T-helper 17 cell (primary cell): ENCODE measurements at regions not wholly inside any gene's neighbourhood (a gene's known extent, or its start where the extent isn't known, plus 50 kb on each side); places are given as distances from the start of the nearest gene placed in this dataset.

Experiments used
- ATAC-seq: fragments of 150-1000 bp; cut with Tn5 transposase; 2 replicates; pipeline ENCODE4 v1.10.0; 2021; ENCODE audit warnings: mild to moderate bottlenecking, moderate library complexity
- DNase-seq, 3 donors: peaks; one replicate each; pipeline versions ENCODE4 v3.0.0 to v3.0.0-alpha.2; 2020 to 2021
- H3K9me3 ChIP-seq: one replicate; pipeline ENCODE4 v1.7.0; 2013; ENCODE audit warnings: low read length, mild to moderate bottlenecking; ENCODE audit not compliant: control insufficient read depth, poor library complexity, severe bottlenecking
- H3K27ac Mint-ChIP-seq: one replicate; pipeline ENCODE4 v1.8.0; 2022; ENCODE audit warnings: mild to moderate bottlenecking, moderate library complexity, mixed read lengths
- H3K27me3 Mint-ChIP-seq: one replicate; pipeline ENCODE4 v1.8.0; 2022; ENCODE audit warnings: mixed read lengths
- H3K36me3 Mint-ChIP-seq: one replicate; pipeline ENCODE4 v1.8.0; 2022; ENCODE audit warnings: low read depth, mixed read lengths
- H3K4me1 Mint-ChIP-seq: one replicate; pipeline ENCODE4 v1.8.0; 2022; ENCODE audit warnings: mild to moderate bottlenecking, mixed read lengths
- H3K4me3 Mint-ChIP-seq: one replicate; pipeline ENCODE4 v1.8.0; 2022; ENCODE audit warnings: mild to moderate bottlenecking, moderate library complexity, mixed read lengths

DNA sequence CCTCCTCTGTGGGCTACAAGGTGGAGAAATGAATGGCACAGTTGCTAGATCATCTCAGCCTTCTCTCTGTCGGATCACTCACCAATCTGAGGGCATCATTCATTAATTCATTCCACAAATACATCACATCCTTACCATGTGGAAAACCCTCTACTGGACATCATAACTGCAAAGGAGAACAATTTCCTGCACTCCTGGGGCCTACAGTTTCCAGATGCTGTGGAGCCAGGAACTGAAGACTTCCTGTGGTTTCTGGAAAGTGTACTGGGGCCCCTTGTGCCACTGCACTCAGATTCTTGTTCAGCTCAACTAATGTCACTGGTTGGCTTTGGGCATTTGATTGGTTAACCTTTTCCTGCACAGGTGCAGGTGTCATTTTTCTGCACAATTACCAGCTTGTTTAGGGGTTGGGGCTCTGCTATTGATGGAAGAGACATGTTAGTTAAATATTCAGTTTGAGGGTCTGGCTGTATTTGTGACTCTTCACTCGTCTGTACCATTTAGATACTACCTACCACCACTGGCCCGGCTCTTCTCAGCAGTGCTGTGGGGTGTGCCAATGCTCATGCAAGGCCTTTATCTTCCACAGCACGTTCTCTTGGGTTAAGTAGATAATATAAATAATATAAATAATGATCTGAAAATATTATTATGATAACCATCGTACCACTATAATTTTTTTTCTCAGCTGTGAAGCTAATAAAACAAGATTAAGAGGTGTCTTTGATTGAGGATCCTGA is 427.3 kb downstream of the TSN start:
- H3K36me3 Mint-ChIP-seq = no peaks in the 10 kb centered on the region
- H3K27me3 Mint-ChIP-seq = peaks cover 12% of the 10 kb centered on the region
- no peak overlapping the region for H3K27ac Mint-ChIP-seq
- no peak for ATAC-seq
- no peak overlapping the region for H3K4me3 Mint-ChIP-seq
- DNase-seq = no peak
- H3K9me3 ChIP-seq = no peaks in the 10 kb centered on the region
- no peaks in the 10 kb centered on the region for H3K4me1 Mint-ChIP-seq

GRCh38 chr2:122183890-122184289 is 428.4 kb downstream of the TSN start:
- H3K27ac Mint-ChIP-seq = no peak overlapping the region
- DNase-seq (no peak), ATAC-seq (no peak)
- H3K4me3 Mint-ChIP-seq = no peak overlapping the region
- H3K36me3 Mint-ChIP-seq = no peaks in the 10 kb centered on the region
- no peaks in the 10 kb centered on the region for H3K4me1 Mint-ChIP-seq
- peaks cover 12% of the 10 kb centered on the region for H3K27me3 Mint-ChIP-seq
- H3K9me3 ChIP-seq = no peaks in the 10 kb centered on the region

DNA sequence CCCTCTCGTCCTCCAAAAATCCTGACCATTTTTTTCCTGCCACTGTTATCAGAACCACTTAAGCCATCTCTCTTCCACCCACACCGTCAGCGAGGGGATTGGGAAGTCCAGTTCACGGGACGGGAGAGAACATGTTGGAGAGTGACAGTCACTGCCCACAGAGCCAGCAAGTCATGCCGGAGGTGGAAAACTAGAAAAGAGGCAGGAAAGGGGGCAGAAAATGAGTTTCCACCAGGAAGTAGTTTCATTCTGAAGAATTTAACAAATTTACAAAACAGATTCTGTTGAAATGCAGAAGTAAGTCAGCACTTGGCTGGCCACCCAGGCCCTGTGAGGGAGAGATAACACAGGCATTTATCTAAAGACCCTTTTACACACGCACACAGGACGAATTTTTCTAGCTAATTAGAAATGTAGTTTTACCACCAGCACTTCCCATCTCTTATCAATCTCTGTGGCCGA is 431.3 kb downstream of the TSN start:
- DNase-seq (no peak), ATAC-seq (no peak)
- H3K27ac Mint-ChIP-seq = no peak overlapping the region
- H3K4me1 Mint-ChIP-seq = peaks cover 3% of the 10 kb centered on the region
- H3K4me3 Mint-ChIP-seq = no peak overlapping the region
- H3K27me3 Mint-ChIP-seq = peaks cover 21% of the 10 kb centered on the region
- H3K36me3 Mint-ChIP-seq = no peaks in the 10 kb centered on the region
- no peaks in the 10 kb centered on the region for H3K9me3 ChIP-seq

- Mint-ChIP-seq H3K36me3 (no peaks in the 10 kb centered on the region), H3K4me3 (no peak overlapping the region), H3K27ac (no peak overlapping the region), H3K4me1 (peaks cover 3% of the 10 kb centered on the region), H3K27me3 (peaks cover 19% of the 10 kb centered on the region)
- no peak for DNase-seq
- no peak for ATAC-seq
- no peaks in the 10 kb centered on the region for H3K9me3 ChIP-seq
Observed at GRCh38 chr2:122191331-122191730, 435.9 kb downstream of the TSN start.

- H3K27ac Mint-ChIP-seq = no peak overlapping the region
- H3K36me3 Mint-ChIP-seq = no peaks in the 10 kb centered on the region
- H3K4me3 Mint-ChIP-seq = no peak overlapping the region
- peaks cover 15% of the 10 kb centered on the region for H3K27me3 Mint-ChIP-seq
- no peak for ATAC-seq
- no peaks in the 10 kb centered on the region for H3K9me3 ChIP-seq
- no peak for DNase-seq
- peaks cover 3% of the 10 kb centered on the region for H3K4me1 Mint-ChIP-seq
Observed at GRCh38 chr2:122193622-122194021, 438.2 kb downstream of the TSN start.

GRCh38 chr2:122194546-122194945 is 439.1 kb downstream of the TSN start:
- no peak overlapping the region for H3K27ac Mint-ChIP-seq
- no peak for DNase-seq
- no peaks in the 10 kb centered on the region for H3K4me1 Mint-ChIP-seq
- no peak for ATAC-seq
- no peaks in the 10 kb centered on the region for H3K36me3 Mint-ChIP-seq
- H3K4me3 Mint-ChIP-seq = no peak overlapping the region
- H3K27me3 Mint-ChIP-seq = peaks cover 14% of the 10 kb centered on the region
- H3K9me3 ChIP-seq = no peaks in the 10 kb centered on the region

- no peak overlapping the region for H3K4me3 Mint-ChIP-seq
- no peak for ATAC-seq
Observed at GRCh38 chr2:122203523-122203922, 448.1 kb downstream of the TSN start.

GRCh38 chr2:122205641-122206040 is 450.2 kb downstream of the TSN start:
- H3K27ac Mint-ChIP-seq = no peak overlapping the region
- no peaks in the 10 kb centered on the region for H3K9me3 ChIP-seq
- no peaks in the 10 kb centered on the region for H3K27me3 Mint-ChIP-seq
- H3K4me1 Mint-ChIP-seq = no peaks in the 10 kb centered on the region
- DNase-seq (no peak), ATAC-seq (no peak)
- no peaks in the 10 kb centered on the region for H3K36me3 Mint-ChIP-seq
- no peak overlapping the region for H3K4me3 Mint-ChIP-seq

More at GRCh38 chr2:122203523-122203922, 448.1 kb downstream of the TSN start:
- H3K36me3 Mint-ChIP-seq = no peaks in the 10 kb centered on the region
- no peaks in the 10 kb centered on the region for H3K9me3 ChIP-seq
- H3K27me3 Mint-ChIP-seq = no peaks in the 10 kb centered on the region
- H3K4me1 Mint-ChIP-seq = no peaks in the 10 kb centered on the region
- DNase-seq = no peak
- H3K27ac Mint-ChIP-seq = no peak overlapping the region

- no peak for DNase-seq
- Mint-ChIP-seq H3K36me3 (no peaks in the 10 kb centered on the region), H3K27me3 (no peaks in the 10 kb centered on the region), H3K4me3 (no peak overlapping the region), H3K27ac (no peak overlapping the region), H3K4me1 (no peaks in the 10 kb centered on the region)
- ATAC-seq = no peak
- H3K9me3 ChIP-seq = no peaks in the 10 kb centered on the region
Observed at GRCh38 chr2:122206101-122206500, 450.6 kb downstream of the TSN start.

DNA sequence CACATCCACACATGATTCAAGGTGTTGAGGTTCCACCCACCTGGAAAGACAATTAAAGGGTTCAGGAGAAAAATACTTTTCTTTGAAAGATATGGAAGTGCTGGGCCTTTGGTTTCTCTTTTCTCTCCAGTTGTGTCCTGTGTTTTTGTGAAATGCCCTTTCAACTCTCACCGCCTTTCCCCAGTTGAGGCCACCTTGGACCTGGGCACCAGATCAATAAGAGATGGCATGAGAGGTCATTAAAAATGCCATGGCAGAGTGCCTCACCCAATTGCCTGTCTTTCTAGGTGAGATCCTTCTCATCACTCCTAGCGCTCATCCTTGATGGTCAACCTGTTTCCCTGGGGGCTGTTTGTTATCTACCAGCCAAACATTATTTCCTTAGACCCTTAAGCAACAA is 453.9 kb downstream of the TSN start:
- Mint-ChIP-seq H3K36me3 (no peaks in the 10 kb centered on the region), H3K27me3 (no peaks in the 10 kb centered on the region)
- ATAC-seq = no peak

DNA sequence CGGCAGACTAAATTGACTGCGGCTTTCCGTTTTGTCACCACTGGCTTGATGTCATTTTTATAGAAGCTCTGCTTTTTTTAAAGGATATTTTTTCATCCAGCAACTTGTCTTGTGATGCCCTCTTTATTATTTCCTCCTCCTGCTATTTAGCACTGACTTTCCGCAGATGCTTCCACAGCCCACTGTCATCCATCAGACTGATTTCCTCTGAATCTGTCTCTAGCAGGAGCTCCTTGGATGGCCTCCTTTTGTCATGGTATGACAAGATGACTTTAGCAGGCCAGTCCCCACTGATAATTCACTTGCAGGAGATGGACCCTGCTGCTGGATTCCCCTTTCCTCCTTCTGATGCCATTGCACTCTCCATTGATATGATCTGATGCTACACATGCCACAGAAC is 454.6 kb downstream of the TSN start:
- ATAC-seq = no peak
- H3K9me3 ChIP-seq = no peaks in the 10 kb centered on the region
- no peak overlapping the region for H3K4me3 Mint-ChIP-seq

More for the DNA sequence above, 453.9 kb downstream of the TSN start:
- Mint-ChIP-seq H3K4me3 (no peak overlapping the region), H3K27ac (no peak overlapping the region), H3K4me1 (no peaks in the 10 kb centered on the region)
- DNase-seq = no peak
- no peaks in the 10 kb centered on the region for H3K9me3 ChIP-seq

GRCh38 chr2:122210898-122211856 is 455.7 kb downstream of the TSN start:
- ATAC-seq (no peak), DNase-seq (no peak)
- H3K9me3 ChIP-seq = no peaks in the 10 kb centered on the region
- no peaks in the 10 kb centered on the region for H3K4me1 Mint-ChIP-seq
- no peaks in the 10 kb centered on the region for H3K36me3 Mint-ChIP-seq
- no peaks in the 10 kb centered on the region for H3K27me3 Mint-ChIP-seq
- no peak overlapping the region for H3K4me3 Mint-ChIP-seq
- H3K27ac Mint-ChIP-seq = no peak overlapping the region

More for the DNA sequence above, 454.6 kb downstream of the TSN start:
- Mint-ChIP-seq H3K27me3 (no peaks in the 10 kb centered on the region), H3K27ac (no peak overlapping the region), H3K36me3 (no peaks in the 10 kb centered on the region), H3K4me1 (no peaks in the 10 kb centered on the region)
- no peak for DNase-seq

GRCh38 chr2:122213312-122213711 is 457.9 kb downstream of the TSN start:
- no peak overlapping the region for H3K4me3 Mint-ChIP-seq
- ATAC-seq (no peak), DNase-seq (no peak)
- H3K27ac Mint-ChIP-seq = no peak overlapping the region
- H3K27me3 Mint-ChIP-seq = no peaks in the 10 kb centered on the region
- no peaks in the 10 kb centered on the region for H3K36me3 Mint-ChIP-seq
- H3K4me1 Mint-ChIP-seq = no peaks in the 10 kb centered on the region
- H3K9me3 ChIP-seq = no peaks in the 10 kb centered on the region
